Endothelial cell (in vitro differentiated cells): ENCODE measurements at regions not wholly inside any gene's neighbourhood (a gene's known extent, or its start where the extent isn't known, plus 50 kb on each side); places are given as distances from the start of the nearest gene placed in this dataset.
A peak's percentile ranks its signal among the peaks of the same experiment; 100 is the strongest.

ENCODE experiments used
- DNase-seq: peaks from one replicate; pipeline ENCODE4 v3.0.0; 2021; ENCODE audit warnings: low spot score
- H3K27ac Mint-ChIP-seq: one replicate; pipeline ENCODE4 v1.8.0; 2021; ENCODE audit warnings: mixed read lengths, inconsistent platforms; ENCODE audit not compliant: unreplicated experiment
- H3K27me3 Mint-ChIP-seq: one replicate; pipeline ENCODE4 v1.8.0; 2021; ENCODE audit warnings: mild to moderate bottlenecking, moderate library complexity, mixed read lengths, inconsistent platforms; ENCODE audit not compliant: unreplicated experiment
- H3K36me3 Mint-ChIP-seq: one replicate; pipeline ENCODE4 v1.8.0; 2021; ENCODE audit warnings: mild to moderate bottlenecking, low read depth, mixed read lengths, inconsistent platforms; ENCODE audit not compliant: unreplicated experiment
- H3K4me1 Mint-ChIP-seq: one replicate; pipeline ENCODE4 v1.8.0; 2021; ENCODE audit warnings: mild to moderate bottlenecking, mixed read lengths, inconsistent platforms; ENCODE audit not compliant: unreplicated experiment
- H3K4me3 Mint-ChIP-seq: one replicate; pipeline ENCODE4 v1.8.0; 2021; ENCODE audit warnings: mild to moderate bottlenecking, mixed read lengths, inconsistent platforms; ENCODE audit not compliant: unreplicated experiment
- H3K9me3 Mint-ChIP-seq: one replicate; pipeline ENCODE4 v1.8.0; 2021; ENCODE audit warnings: mixed read lengths, inconsistent platforms; ENCODE audit not compliant: unreplicated experiment
- CTCF ChIP-seq: fragments of 200-600 bp; sonication (generic); IDR thresholded peaks from one replicate; pipeline ENCODE4 v1.5.0; 2021; ENCODE audit warnings: antibody characterized with exemption; ENCODE audit not compliant: unreplicated experiment

- DNase-seq = no peak
- Mint-ChIP-seq H3K27me3 (no peaks in the 10 kb centered on the region), H3K9me3 (no peaks in the 10 kb centered on the region), H3K27ac (peak overlapping the region; percentile 67), H3K4me1 (peaks cover 20% of the 10 kb centered on the region), H3K4me3 (no peak overlapping the region), H3K36me3 (no peaks in the 10 kb centered on the region)
- TF ChIP-seq CTCF = no peak
Measured at GRCh38 chr3:177591379-177591778, 394.1 kb upstream of the TBL1XR1 start.

GRCh38 chr3:177594096-177594495 lies 396.8 kb upstream of the TBL1XR1 start:
- DNase-seq = no peak
- H3K4me3 Mint-ChIP-seq = no peak overlapping the region
- H3K36me3 Mint-ChIP-seq = no peaks in the 10 kb centered on the region
- no peak overlapping the region for H3K27ac Mint-ChIP-seq
- peaks cover 1% of the 10 kb centered on the region for H3K27me3 Mint-ChIP-seq
- peaks cover 43% of the 10 kb centered on the region for H3K4me1 Mint-ChIP-seq
- no peaks in the 10 kb centered on the region for H3K9me3 Mint-ChIP-seq
- TF ChIP-seq CTCF = no peak

- TF ChIP-seq CTCF = no peak
- Mint-ChIP-seq H3K27me3 (peaks cover 1% of the 10 kb centered on the region), H3K27ac (no peak overlapping the region)
Measured at GRCh38 chr3:177595530-177596188, 398.4 kb upstream of the TBL1XR1 start.

GRCh38 chr3:177596248-177596815 lies 399.1 kb upstream of the TBL1XR1 start:
- no peak for DNase-seq
- Mint-ChIP-seq H3K36me3 (no peaks in the 10 kb centered on the region), H3K4me3 (no peak overlapping the region), H3K9me3 (no peaks in the 10 kb centered on the region), H3K27ac (no peak overlapping the region), H3K4me1 (peaks cover 42% of the 10 kb centered on the region), H3K27me3 (peaks cover 1% of the 10 kb centered on the region)
- TF ChIP-seq CTCF = no peak

More at GRCh38 chr3:177595530-177596188, 398.4 kb upstream of the TBL1XR1 start:
- Mint-ChIP-seq H3K4me1 (peaks cover 42% of the 10 kb centered on the region), H3K36me3 (no peaks in the 10 kb centered on the region), H3K4me3 (no peak overlapping the region), H3K9me3 (no peaks in the 10 kb centered on the region)
- DNase-seq = no peak

GRCh38 chr3:177596816-177597271 lies 399.6 kb upstream of the TBL1XR1 start:
- no peak for TF ChIP-seq CTCF
- no peak for DNase-seq
- Mint-ChIP-seq H3K4me3 (no peak overlapping the region), H3K27ac (no peak overlapping the region), H3K9me3 (no peaks in the 10 kb centered on the region), H3K27me3 (peaks cover 1% of the 10 kb centered on the region), H3K4me1 (peaks cover 43% of the 10 kb centered on the region), H3K36me3 (no peaks in the 10 kb centered on the region)
